T-helper 2 cell treated with Interferon-gamma antibody and Interleukin-4, amounts not matched to agents 100 ng/mL and 5 ng/mL, for 36 hours (primary cell): ENCODE measurements at regions not wholly inside any gene's neighbourhood (a gene's known extent, or its start where the extent isn't known, plus 50 kb on each side); places are given as distances from the start of the nearest gene placed in this dataset.
"Not testable (repeated sequence)": the region's sequence is repeated elsewhere in the genome, so short reads cannot be mapped to it uniquely, and the experiment has no call there.

Source experiments
- intact Hi-C: fragments of 100-400 bp; cut with micrococcal nuclease; formaldehyde crosslinking; loops from one replicate; pipeline ENCODE4 v1.15.1; 2023

- intact Hi-C loops = not testable (repeated sequence)
These were observed 506.7 kb upstream of the DPH6 start for GRCh38 chr15:36052641-36053040.

DNA sequence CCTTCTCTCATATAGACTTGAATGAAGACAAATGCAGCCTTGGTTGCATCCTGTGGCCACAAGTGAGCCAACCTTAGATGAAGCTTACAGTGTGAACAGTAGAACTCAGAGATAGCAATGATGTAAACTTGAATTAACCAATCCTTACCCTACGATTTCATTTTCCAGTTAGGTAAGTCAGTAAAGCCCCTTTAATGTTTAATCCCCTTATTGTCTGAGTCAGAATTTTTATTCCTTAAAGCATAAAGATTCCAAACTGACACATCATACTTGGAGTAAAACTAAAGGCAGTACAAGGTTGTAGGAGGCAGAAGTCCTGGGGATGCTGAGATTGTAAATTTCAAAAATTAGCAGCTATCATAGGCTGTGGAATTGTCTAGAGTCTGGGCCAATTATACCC, 507.8 kb upstream of the DPH6 start:
- intact Hi-C loops = no loop called here

DNA sequence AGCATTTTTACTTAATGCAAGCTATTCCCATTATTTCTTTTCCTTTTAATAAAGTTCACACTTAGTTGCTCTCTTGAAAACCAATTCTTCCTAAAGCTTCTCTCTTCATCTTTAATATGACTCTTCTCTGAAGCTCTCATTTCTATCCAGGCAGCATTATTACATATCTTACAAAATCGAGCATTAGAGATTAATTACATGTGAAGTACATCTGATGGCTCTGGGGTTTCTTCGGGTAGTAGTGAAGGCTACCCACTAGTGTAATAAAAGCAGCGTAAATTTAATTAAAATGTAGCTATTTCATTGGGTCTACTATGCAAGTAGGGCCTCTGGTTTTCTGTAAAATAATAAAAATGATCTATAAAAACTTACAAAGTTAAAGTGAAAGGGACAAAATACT, 513.6 kb upstream of the DPH6 start:
- intact Hi-C loops = no loop called here

- intact Hi-C loops = no loop called here
These were observed 516.4 kb upstream of the DPH6 start for GRCh38 chr15:36062357-36062756.

DNA sequence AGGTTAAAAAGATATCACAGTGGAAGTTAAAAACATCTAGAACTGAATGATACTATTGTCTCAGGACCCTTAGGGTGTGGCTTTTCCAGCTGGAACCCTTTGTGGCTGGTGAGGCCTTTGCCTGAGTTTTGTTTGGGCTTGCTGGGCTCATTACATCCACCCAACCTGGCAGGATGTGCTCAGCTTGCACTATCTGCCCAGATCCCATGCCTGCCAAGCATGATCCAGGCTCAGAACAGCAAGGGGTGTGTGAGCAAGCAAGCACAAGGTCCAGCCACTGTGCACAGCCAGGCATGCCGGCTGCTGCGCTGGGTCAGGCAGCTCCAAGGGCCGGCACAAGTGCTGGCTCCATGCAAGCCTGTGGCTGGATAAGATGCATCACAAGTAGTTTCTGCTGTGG, 512.7 kb upstream of the CDIN1 start:
- intact Hi-C loops = no loop called here

- intact Hi-C loops = no loop called here
These were observed 511.7 kb upstream of the CDIN1 start for GRCh38 chr15:36067483-36068274.

DNA sequence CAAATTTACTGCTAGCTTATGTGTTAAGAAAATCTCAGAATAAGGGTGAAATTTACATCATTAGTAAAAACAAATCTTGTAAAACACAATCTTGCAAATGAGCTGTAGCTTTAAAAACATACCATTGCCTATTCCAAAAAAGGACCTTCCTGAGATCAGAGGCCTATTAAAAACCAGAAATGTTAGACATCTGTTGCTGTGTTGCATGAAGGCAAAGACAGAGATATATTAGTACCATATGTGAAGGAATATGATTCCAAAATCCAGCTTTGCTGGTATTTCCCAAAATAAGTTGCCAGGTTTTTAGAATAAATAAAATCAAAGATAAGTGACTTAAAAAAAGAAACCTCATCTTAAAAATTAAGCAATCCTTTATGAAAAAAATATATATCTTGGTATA, 504.1 kb upstream of the CDIN1 start:
- intact Hi-C loops = no loop called here

DNA sequence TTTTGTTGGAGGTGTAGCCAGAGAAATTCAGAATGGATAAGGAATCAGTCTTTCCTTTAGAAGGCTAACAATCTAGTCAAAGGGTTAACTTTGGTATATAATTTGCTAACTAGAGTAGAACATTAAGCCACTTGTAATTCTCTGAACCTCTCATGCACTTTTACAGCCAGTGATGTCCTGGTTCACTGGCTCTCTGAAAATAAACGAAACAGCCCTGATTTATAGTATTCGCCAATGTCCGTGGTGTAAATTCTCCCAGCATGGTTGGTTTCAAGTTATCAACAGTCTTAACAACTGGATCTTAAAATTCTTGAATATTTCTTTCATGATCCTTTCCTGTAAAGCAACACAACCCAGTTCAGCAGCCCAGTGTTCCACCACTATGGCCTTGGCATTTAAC, 500.4 kb upstream of the CDIN1 start:
- intact Hi-C loops = no loop called here

DNA sequence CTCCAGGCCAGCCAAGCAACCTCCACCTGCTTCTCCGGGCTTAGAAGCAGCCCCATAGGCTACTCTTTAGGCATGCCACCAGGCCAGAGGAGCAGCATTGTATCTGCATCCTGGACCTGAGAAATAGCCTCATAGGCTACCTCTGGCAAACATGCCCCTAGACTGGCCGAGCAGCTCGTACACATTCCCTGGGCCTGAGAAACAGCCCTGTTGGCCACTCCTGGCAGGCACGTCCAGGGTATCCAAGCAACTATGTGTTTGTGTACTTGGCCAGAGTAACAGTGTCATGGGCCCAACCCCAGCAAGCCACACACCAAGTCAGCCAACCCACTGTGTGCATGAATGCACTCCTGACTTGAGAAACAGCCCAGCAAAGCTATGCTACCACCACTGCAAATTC, 498.7 kb upstream of the CDIN1 start:
- intact Hi-C loops = no loop called here

GRCh38 chr15:36090286-36090946, 489.0 kb upstream of the CDIN1 start:
- intact Hi-C loops = no loop called here

- intact Hi-C loops = no loop called here
These were observed 472.6 kb upstream of the CDIN1 start for GRCh38 chr15:36106640-36107335.

- intact Hi-C loops = no loop called here
These were observed 470.9 kb upstream of the CDIN1 start for GRCh38 chr15:36108541-36108940.

DNA sequence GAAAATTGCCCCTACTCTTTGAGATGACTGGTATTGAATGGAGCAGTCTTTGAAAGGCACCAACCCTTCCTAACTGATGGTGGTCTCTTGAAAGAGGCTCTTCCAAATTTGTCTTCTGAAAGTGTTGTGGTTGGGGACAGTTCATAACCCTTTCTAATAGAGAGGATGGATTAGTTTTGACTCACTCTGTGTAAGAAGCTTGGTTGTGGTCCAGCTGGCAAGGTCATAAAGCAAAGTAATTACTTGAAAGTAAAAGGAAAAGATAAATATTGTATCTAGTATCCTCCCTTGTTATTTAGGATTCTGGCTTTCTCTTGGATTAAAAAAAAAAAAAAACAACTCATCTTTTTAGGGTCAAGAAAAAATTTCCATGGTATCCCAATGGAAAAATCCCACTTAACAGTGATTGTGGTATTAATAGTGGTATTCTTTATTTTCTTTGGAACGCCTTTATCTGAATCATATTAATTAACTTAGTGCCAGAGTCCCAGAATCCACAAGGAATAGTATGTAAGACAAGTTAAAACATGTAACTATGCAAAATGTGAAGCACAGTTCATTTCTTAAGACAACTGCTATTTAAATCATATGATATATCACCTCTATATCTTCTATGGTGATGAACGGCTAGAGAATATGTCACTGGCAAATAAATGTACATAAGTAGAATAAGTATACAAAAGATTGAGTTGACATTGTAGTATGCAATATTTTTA, 469.3 kb upstream of the CDIN1 start:
- intact Hi-C loops = no loop called here

DNA sequence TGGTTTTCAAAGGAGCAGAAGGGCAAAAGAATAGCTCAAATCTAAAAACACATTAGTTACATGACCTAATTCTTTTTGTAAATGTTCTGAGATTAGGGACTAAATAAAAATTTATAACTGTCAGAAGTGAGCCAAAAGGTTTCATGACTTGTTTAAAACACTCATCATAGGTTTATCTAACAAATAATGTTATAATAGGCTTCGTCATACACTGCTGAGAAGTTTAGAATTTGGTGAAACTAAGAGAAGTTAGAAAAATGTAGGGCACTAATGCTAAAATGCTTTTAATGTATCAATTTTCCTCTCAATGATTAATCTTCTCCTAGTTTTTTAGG, 468.8 kb upstream of the CDIN1 start:
- intact Hi-C loops = no loop called here

DNA sequence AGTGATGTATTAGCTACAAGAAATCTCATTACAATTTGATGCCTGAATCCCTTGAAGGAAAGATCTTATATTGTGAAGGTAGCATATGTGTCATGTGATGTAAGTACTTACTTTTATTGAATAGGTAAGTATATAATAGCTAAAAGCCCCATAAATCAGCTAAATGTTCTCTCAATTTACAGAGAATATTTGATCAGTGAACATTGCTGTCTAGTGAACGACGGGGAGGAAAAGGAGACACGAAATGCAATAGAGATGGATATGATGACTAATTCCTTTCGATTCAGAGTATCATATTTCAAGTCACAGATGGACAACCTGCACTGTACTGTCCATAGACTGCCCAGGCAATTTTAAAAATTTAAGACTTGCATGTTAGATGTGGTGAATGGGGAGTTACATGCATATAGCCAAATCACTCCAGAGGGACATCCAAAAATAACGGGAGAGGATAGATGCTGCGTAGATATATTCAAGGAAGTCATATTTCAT, 462.1 kb upstream of the CDIN1 start:
- intact Hi-C loops = no loop called here

GRCh38 chr15:36126194-36126593, 453.2 kb upstream of the CDIN1 start:
- intact Hi-C loops = no loop called here

- intact Hi-C loops = no loop called here
These were observed 448.6 kb upstream of the CDIN1 start for GRCh38 chr15:36130641-36131310.

DNA sequence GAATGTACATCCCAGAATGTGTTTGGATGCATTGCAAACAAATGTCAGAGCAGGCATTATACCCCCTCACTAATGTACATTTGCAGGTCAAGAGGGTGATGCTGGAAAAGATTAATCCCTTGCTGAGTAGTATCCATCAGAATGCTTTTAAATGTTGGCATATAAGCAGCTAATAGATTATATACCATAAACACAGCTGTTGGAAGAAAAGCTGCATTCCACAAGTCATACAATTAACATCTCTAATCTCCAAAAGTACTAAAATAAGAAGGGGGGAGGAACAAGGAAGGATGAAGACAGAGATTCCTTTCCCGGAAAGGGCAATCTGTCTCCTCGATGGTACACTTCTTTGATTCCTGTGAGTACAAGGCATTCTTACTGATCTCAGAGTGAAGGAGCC, 445.7 kb upstream of the CDIN1 start:
- intact Hi-C loops = no loop called here

DNA sequence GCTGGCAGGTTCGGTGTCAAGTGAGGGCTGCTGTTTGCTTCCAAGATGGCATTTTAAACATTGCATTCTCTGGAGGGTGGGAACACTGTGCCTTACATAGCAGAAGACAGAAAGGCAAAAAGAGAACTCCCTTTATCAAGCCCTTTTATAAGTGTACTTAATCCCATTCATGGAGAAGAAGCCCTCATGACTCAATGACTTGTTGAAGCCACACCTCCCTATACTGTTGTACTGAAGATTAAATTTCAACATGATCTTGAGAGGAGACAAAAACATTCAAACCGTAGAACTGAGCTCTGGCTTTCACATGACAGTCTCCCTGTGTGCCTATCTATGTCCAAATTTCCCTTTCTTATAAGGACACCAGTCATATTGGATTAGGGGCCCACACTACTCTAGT, 443.4 kb upstream of the CDIN1 start:
- intact Hi-C loops = no loop called here

GRCh38 chr15:36152936-36153335, 426.5 kb upstream of the CDIN1 start:
- intact Hi-C loops = no loop called here

- intact Hi-C loops = no loop called here
These were observed 422.5 kb upstream of the CDIN1 start for GRCh38 chr15:36156879-36157427.
